ENCODE measurements at regions not wholly inside any gene's neighbourhood (a gene's known extent, or its start where the extent isn't known, plus 50 kb on each side); places are given as distances from the start of the nearest gene placed in this dataset.

DNA sequence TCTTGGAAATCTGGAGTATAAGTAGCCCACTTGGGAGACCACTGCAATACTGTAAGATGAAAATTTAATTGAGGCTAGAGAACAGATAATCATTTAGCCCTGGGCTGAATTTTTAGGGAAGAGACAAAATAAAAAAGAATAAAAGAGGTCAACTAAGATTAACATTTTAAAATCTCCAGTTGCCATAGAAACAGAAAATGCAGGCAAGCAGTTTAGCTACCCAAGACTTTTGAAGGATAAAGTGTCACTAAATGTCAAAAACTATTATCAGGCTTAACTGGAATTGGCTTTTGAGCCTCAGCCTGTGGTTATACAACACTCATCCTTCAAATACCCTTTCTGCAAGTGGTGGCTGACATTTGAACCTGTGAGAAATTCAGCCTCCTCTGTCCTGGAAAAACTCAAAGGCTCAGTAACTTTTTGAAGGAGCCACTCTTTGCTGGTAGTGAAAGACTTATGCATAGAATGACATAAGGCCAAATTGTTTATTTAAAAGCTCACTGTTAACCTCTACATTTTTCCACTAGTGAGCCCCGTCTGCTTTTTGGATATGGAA is 220.7 kb upstream of the KCNJ16 start:
- DNase-seq, result no peak

- DNase-seq, result no peak
These were observed 218.1 kb upstream of the KCNJ16 start for GRCh38 chr17:69856946-69857345.

- DNase-seq, result no peak
These were observed 217.6 kb upstream of the KCNJ16 start for GRCh38 chr17:69857412-69857835.

- no peak for DNase-seq
These were observed 216.6 kb upstream of the KCNJ16 start for GRCh38 chr17:69858460-69858859.

DNA sequence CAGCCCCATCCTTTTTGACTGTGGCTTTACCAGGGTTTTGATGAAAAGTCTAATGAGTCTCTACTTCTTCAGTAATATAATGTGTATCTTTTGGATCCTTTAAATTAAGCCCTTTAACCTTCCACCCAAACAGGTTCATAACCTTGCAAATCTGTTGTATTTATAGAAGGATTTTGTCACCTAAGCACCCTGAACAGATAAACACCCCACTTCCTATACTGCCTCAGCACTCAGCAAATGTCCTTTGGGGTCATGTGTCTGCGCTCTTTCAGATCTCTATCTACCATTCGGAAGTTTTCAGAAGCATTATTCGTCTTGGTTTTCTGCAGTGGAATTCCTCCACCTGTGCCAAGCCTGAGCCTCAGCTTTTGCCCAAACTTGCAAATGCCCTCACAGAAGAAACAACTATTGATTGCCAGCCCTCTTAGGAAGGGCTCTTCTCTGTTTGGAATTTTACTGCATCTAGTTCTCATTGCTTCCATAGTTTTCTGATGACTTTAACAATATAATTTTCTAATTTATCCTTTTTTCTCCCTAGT is 214.8 kb upstream of the KCNJ16 start:
- DNase-seq, result no peak

GRCh38 chr17:69864462-69864861 is 210.6 kb upstream of the KCNJ16 start:
- no peak for DNase-seq

DNA sequence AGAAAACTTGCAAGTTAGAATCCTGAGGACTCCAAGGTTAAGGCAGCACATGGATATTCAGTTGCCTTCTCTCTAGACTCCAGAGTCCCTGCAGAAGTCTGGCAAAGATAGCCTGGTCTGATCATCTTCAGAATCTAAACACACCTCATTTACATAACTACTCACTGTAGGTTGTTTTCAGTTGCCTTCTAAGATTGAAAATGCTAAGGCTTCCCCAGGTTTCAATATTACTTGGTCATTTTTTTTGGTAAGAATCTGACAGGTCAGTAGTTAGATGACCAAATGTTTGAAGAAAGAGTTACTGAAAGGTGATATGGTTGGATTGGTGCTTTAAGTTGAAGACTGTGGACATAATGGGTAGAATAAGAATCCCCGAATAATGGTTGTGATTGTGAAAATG is 205.4 kb upstream of the KCNJ16 start:
- no peak for DNase-seq

GRCh38 chr17:69870091-69870530 is 204.9 kb upstream of the KCNJ16 start:
- DNase-seq, result no peak

DNA sequence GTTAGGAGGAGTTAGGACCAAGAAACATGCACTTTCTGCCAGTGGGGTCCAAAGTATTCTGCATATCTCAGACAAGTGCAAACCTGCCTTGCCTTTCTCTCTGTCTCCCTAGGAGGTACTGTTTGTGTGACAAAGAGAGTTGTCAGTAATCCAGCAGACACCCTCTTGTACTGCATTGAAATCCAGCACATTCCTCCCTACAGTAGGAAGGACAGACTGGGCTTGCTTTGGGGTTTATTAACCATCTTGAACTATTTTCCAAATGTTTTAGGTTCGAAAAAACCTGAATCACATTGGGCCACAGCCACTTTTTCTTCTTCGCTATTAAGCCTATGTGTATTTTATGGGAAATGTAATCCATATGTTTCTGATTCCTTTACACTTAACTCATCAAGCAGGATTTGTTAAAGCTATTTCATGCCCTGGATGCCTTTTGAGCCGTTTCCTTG is 204.2 kb upstream of the KCNJ16 start:
- no peak for DNase-seq

GRCh38 chr17:69871318-69871717 is 203.7 kb upstream of the KCNJ16 start:
- no peak for DNase-seq

- no peak for DNase-seq
These were observed 202.3 kb upstream of the KCNJ16 start for GRCh38 chr17:69872675-69873262.

GRCh38 chr17:69874175-69874670 is 200.8 kb upstream of the KCNJ16 start:
- no peak for DNase-seq

- DNase-seq, result no peak
These were observed 198.3 kb upstream of the KCNJ16 start for GRCh38 chr17:69876757-69877156.

GRCh38 chr17:69878661-69879060 is 196.4 kb upstream of the KCNJ16 start:
- DNase-seq, result no peak

DNA sequence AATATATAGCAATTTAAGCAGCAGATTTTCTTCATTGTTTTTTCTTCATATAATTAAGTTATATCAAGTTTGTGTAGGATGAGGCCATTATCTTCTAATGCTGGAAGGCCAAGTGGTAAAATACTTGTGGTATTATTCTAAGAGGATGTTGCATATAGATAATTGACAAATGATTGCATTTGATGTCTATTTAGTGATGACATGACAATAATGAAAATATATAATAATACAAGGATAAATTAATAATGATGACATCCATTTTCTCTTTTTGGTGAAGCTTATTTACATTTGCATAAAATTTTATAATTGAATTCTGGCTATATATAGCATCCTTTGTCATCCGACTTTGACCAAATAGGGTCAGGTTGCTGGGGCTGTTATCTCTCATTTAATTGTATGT is 195.4 kb upstream of the KCNJ16 start:
- DNase-seq, result no peak

DNA sequence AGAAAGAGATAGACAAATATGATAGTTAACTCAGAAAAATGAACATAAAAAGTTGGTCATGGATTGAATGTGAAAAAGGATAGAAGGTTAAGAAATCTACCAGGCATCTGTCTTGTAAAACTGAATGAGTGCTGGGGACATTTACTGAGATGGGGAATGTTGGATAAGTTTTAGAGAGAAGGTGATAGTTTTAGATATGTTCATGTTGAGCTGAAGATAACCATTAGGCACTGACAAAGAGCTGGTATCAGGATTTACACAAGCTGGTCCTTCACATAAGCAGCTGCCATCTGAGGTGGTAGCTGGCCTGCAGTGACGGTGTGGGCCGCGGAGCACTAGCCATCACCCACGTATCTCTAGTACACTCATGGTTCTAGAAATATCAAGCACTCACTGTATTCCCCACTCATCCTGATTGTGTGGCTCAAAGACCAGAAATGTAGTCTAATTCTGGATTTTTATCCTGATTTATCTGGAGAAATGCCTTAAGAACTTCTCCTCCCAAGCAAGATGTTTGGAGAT is 194.4 kb upstream of the KCNJ16 start:
- no peak for DNase-seq

GRCh38 chr17:69882281-69882680 is 192.7 kb upstream of the KCNJ16 start:
- no peak for DNase-seq

GRCh38 chr17:69883120-69883519 is 191.9 kb upstream of the KCNJ16 start:
- DNase-seq, result no peak

DNA sequence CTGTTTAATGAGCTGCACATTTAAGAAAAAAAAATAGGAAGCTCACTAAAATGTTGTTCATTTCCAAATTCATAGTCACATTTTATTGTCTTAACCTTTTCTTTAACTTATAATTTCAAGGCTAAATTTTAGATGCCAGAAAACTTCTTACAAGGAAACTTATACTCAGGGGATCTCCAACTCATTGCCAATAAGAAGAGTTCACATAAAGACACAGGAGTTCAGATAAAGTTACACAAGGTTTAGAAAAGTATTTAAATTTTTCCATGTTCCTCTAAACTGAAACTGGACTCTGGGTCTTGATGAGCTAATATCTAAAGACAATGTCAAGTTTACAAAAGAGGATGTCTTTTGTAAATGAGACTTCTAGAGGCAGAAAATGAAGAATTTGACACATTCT is 190.7 kb upstream of the KCNJ16 start:
- DNase-seq, result no peak

DNA sequence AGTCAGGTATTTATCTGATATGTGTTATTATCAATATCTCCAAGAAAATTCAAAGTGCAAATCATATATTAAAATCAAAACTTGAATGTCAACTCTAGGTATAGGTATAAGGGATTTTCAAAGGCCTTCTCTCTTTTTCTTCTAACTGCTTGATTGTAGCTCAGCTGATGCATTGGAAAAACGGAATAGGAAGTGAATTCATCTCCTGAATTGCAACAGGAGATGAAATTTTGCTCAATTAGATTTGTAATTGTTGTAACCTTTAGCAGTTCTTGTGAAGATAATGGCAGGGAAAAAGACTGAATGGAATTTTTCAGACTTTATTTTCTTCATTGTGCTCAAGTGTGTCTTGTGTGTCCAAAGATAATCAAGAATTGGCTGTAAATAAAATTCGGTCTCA is 190.2 kb upstream of the KCNJ16 start:
- no peak for DNase-seq

DNA sequence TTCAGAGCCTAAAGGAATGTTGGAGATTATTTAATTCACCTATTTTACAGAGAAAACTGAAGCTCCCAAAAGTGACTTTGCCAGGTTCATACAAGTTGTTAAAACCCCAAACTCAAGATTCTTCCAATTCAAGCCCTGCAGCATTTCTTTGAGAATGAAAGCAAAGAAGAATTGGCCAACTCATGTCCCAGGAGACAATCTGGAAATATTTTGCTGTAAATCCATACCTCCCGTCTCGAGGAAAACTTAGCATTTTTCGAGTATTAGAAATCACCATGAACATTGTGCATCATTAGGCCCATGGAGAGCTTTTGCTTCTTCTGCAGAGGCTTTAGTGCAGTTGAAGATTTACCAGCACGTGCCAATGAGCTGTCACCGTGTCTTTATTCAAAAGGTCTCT is 176.4 kb upstream of the KCNJ16 start:
- DNase-seq, result no peak

DNA sequence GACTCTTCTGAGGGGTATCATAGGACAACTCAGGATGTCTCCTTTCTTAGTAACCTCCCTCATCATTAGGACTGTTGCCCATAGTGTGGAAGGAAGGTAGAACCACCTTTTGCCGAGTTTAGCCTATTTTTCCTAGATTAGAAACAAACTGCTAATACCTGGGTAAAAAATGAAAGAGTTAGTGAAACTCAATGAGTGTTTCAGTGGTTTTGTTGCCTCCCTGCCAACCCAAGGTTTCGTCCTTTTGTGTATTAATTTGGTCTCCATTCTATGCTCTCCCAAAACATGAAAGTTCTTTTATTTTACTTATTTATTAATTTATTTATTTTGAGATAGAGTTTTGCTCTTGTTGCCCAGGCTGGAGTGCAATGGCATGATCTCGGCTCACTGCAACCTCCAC is 174.9 kb upstream of the KCNJ16 start:
- DNase-seq, result no peak

- DNase-seq, result no peak
These were observed 174.2 kb upstream of the KCNJ16 start for GRCh38 chr17:69900829-69901228.

- DNase-seq, result no peak
These were observed 168.7 kb upstream of the KCNJ16 start for GRCh38 chr17:69906306-69906705.
